ENCODE measurements at regions not wholly inside any gene's neighbourhood (a gene's known extent, or its start where the extent isn't known, plus 50 kb on each side); places are given as distances from the start of the nearest gene placed in this dataset.

DNA sequence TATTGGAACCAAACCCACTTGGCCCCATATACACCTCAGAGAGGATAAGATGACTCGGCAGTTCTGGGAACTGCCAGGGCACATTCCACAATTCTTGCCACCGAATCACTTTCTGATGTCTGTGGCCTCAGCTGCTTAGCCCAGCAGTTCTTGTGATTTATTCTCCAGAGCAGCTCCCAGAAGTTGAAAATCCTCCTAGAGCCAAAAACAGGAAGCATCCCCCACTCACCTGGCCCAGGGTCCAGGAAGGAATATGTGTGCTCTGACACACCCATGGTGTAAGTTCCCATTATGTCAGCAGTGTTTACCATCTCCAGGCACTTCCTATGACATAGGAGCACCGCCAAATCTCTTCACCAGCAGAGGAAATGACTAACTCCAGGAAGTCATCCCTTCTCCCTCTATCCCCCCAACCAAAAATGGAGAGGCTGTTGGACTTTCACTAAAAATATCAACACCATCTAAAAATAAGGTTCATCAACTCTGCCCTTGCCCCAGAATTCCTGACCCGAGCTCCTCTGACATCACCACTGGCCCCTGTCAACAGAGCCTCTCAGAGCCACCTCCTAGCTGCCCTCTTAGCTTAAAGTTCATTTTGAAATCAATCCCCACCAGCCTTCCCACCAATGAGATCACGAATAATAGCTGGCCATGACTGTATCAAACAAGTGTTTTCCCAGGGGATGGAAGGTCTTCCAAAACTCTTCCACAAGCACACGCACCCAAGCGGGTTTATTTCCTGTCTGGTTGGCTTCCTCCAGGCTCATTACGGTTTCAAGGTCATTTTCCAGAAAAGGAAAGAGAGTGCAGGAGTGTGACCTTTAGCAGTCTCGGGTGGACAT is 223.1 kb upstream of the PARD3B start:
- no peak overlapping the region for H2AFZ ChIP-seq (ENCODE audit: low read depth, low read length, severe bottlenecking)
- H3K9ac ChIP-seq (ENCODE audit: low read length): no peak overlapping the region
- H3K9me3 ChIP-seq (ENCODE audit: insufficient read depth, low read length): no peaks in the 10 kb centered on the region
- H3K4me3 ChIP-seq (ENCODE audit: insufficient read depth, low read length, poor library complexity, severe bottlenecking): no peak overlapping the region
- TF ChIP-seq EZH2phosphoT487 (conservative IDR thresholded peaks at IDR 0.05; ENCODE audit: low read length): no peak
- TF ChIP-seq, protein P1, sequence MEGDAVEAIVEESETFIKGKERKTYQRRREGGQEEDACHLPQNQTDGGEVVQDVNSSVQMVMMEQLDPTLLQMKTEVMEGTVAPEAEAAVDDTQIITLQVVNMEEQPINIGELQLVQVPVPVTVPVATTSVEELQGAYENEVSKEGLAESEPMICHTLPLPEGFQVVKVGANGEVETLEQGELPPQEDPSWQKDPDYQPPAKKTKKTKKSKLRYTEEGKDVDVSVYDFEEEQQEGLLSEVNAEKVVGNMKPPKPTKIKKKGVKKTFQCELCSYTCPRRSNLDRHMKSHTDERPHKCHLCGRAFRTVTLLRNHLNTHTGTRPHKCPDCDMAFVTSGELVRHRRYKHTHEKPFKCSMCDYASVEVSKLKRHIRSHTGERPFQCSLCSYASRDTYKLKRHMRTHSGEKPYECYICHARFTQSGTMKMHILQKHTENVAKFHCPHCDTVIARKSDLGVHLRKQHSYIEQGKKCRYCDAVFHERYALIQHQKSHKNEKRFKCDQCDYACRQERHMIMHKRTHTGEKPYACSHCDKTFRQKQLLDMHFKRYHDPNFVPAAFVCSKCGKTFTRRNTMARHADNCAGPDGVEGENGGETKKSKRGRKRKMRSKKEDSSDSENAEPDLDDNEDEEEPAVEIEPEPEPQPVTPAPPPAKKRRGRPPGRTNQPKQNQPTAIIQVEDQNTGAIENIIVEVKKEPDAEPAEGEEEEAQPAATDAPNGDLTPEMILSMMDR (IDR thresholded peaks at IDR 0.05; ENCODE audit: insufficient read depth, low read length, poor library complexity, severe bottlenecking): no peak
- H3K27me3 ChIP-seq (ENCODE audit: low read length): no peaks in the 10 kb centered on the region
- H3K9me2 ChIP-seq (replicated peaks; ENCODE audit: insufficient read depth, low read length): no peaks in the 10 kb centered on the region
- H3K36me3 ChIP-seq (ENCODE audit: low read length): no peaks in the 10 kb centered on the region
- no peak overlapping the region for H3K27ac ChIP-seq (ENCODE audit: low read depth, low read length)
- no peaks in the 10 kb centered on the region for H3F3A ChIP-seq (ENCODE audit: insufficient read depth)
- no peak overlapping the region for H3K4me2 ChIP-seq (ENCODE audit: low read depth, low read length, poor library complexity, severe bottlenecking)
- no peaks in the 10 kb centered on the region for H3K79me2 ChIP-seq (ENCODE audit: insufficient read depth, low read length)
- H4K20me1 ChIP-seq (ENCODE audit: low read depth, low read length): no peaks in the 10 kb centered on the region

DNA sequence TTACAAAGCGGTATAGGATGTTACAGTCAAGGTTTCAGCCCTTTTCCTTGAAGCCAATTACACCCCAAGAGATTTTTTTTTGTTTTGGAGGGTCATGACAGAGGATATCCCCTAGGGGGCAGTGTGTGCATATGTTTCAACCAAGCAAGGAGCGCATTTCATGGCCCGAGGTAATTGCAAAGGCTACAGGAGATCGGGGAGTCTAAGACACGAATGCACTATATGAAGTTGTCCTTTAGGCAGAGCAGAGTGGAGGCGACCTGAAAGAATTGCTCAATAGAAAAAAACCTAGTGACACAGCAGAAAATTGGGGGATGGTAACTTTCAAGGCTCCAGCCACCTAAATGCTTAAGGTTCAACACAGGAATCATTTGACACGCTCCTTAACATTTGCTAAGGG is 219.8 kb upstream of the PARD3B start:
- no peaks in the 10 kb centered on the region for H3K9me3 ChIP-seq (ENCODE audit: insufficient read depth, low read length)
- no peak overlapping the region for H3K4me3 ChIP-seq (ENCODE audit: insufficient read depth, low read length, poor library complexity, severe bottlenecking)
- H3K9me2 ChIP-seq (replicated peaks; ENCODE audit: insufficient read depth, low read length): no peaks in the 10 kb centered on the region
- H2AFZ ChIP-seq (ENCODE audit: low read depth, low read length, severe bottlenecking): no peak overlapping the region
- no peaks in the 10 kb centered on the region for H3K36me3 ChIP-seq (ENCODE audit: low read length)
- H3F3A ChIP-seq (ENCODE audit: insufficient read depth): no peaks in the 10 kb centered on the region
- no peak overlapping the region for H3K4me2 ChIP-seq (ENCODE audit: low read depth, low read length, poor library complexity, severe bottlenecking)
- no peaks in the 10 kb centered on the region for H4K20me1 ChIP-seq (ENCODE audit: low read depth, low read length)
- H3K9ac ChIP-seq (ENCODE audit: low read length): no peak overlapping the region
- H3K27me3 ChIP-seq (ENCODE audit: low read length): no peaks in the 10 kb centered on the region
- TF ChIP-seq EZH2phosphoT487 (conservative IDR thresholded peaks at IDR 0.05; ENCODE audit: low read length): no peak
- TF ChIP-seq, protein P1 (IDR thresholded peaks at IDR 0.05; ENCODE audit: insufficient read depth, low read length, poor library complexity, severe bottlenecking): peak; percentile 81
- no peaks in the 10 kb centered on the region for H3K79me2 ChIP-seq (ENCODE audit: insufficient read depth, low read length)
- H3K27ac ChIP-seq (ENCODE audit: low read depth, low read length): no peak overlapping the region

DNA sequence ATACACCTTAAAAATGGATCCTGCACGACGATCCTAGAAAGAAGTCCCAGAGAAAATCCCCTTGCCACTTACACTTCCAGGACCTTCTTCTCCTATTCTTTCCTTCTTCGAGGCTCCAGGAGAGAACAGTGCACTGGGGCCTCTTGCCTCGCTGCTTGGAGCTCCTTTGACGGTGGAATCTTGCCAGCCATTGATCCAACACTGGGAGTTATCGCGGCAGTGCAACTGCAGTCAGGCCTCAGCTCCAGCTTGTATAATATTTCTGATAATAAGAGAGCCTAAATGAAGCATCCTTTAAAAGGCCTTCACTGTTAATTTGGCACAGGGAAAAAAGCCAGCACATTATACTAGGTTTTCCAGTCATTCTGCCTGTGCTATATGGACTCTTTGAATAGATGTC is 216.9 kb upstream of the PARD3B start:
- H3K4me2 ChIP-seq (ENCODE audit: low read depth, low read length, poor library complexity, severe bottlenecking): no peak overlapping the region
- TF ChIP-seq EZH2phosphoT487 (conservative IDR thresholded peaks at IDR 0.05; ENCODE audit: low read length): no peak
- TF ChIP-seq, protein P1 (IDR thresholded peaks at IDR 0.05; ENCODE audit: insufficient read depth, low read length, poor library complexity, severe bottlenecking): no peak

More for the DNA sequence above, 216.9 kb upstream of the PARD3B start:
- Histone ChIP-seq H2AFZ (ENCODE audit: low read depth, low read length, severe bottlenecking) (no peak overlapping the region), H3K36me3 (ENCODE audit: low read length) (no peaks in the 10 kb centered on the region), H3K9me2 (replicated peaks; ENCODE audit: insufficient read depth, low read length) (no peaks in the 10 kb centered on the region), H3F3A (ENCODE audit: insufficient read depth) (no peaks in the 10 kb centered on the region), H3K27ac (ENCODE audit: low read depth, low read length) (no peak overlapping the region), H3K4me3 (ENCODE audit: insufficient read depth, low read length, poor library complexity, severe bottlenecking) (no peak overlapping the region), H4K20me1 (ENCODE audit: low read depth, low read length) (no peaks in the 10 kb centered on the region), H3K9me3 (ENCODE audit: insufficient read depth, low read length) (no peaks in the 10 kb centered on the region), H3K79me2 (ENCODE audit: insufficient read depth, low read length) (no peaks in the 10 kb centered on the region), H3K27me3 (ENCODE audit: low read length) (no peaks in the 10 kb centered on the region), H3K9ac (ENCODE audit: low read length) (no peak overlapping the region)
